ENCODE measurements at regions not wholly inside any gene's neighbourhood (a gene's known extent, or its start where the extent isn't known, plus 50 kb on each side); places are given as distances from the start of the nearest gene placed in this dataset.
A peak's percentile ranks its signal among the peaks of the same experiment; 100 is the strongest.
"Not testable (repeated sequence)": the region's sequence is repeated elsewhere in the genome, so short reads cannot be mapped to it uniquely, and the experiment has no call there.

DNA sequence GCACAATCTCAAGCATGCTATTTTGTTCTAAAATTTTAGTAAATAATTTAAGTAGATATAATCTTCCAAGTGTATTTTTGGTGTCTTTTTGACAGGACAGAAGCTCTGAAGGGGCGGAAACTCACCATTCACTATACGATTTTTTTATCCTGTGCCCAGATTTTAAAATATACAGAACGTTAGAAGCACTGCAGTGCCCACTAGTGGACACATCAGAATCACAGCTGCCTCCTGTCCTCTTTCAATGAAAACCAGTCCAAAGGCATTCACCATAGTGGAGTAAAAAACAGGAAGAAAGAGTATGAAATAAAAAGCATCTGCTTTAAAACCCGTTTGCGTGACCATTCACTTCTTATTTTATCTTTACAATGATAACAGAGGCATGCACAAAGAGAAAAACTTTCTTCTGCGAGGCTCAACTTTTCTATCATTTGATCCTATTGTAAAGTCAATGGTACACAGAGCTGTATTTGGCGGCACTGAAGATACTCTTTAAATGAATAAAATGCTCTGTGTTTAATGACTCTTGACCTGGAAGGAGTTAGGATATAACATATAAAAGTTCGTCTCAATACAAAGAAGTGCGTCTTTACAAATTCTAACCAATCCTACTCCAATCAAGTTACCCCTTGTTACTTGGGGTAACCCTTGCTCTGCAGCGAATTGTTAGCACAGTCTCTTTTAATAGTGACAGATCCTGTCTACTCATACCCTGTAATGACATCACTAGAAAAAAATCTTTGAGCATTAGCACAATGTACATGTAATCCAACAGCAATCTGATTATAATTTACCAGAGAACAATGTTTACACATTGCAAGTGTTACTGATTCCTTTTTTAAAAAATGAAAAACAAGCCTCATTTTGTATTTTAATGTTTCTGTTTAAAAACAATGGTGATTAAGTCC, 339.8 kb upstream of the PSMD7 start:
- DNase-seq (ENCODE audit: extremely low read depth, low read depth) = peak; percentile 54
- TF ChIP-seq, protein P1, sequence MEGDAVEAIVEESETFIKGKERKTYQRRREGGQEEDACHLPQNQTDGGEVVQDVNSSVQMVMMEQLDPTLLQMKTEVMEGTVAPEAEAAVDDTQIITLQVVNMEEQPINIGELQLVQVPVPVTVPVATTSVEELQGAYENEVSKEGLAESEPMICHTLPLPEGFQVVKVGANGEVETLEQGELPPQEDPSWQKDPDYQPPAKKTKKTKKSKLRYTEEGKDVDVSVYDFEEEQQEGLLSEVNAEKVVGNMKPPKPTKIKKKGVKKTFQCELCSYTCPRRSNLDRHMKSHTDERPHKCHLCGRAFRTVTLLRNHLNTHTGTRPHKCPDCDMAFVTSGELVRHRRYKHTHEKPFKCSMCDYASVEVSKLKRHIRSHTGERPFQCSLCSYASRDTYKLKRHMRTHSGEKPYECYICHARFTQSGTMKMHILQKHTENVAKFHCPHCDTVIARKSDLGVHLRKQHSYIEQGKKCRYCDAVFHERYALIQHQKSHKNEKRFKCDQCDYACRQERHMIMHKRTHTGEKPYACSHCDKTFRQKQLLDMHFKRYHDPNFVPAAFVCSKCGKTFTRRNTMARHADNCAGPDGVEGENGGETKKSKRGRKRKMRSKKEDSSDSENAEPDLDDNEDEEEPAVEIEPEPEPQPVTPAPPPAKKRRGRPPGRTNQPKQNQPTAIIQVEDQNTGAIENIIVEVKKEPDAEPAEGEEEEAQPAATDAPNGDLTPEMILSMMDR (IDR thresholded peaks at IDR 0.05; ENCODE audit: low read depth, low read length, missing control alignments) = peak; percentile 88
- H3K4me3 ChIP-seq (replicated peaks; ENCODE audit: low read depth, low read length) = no peak overlapping the region

DNA sequence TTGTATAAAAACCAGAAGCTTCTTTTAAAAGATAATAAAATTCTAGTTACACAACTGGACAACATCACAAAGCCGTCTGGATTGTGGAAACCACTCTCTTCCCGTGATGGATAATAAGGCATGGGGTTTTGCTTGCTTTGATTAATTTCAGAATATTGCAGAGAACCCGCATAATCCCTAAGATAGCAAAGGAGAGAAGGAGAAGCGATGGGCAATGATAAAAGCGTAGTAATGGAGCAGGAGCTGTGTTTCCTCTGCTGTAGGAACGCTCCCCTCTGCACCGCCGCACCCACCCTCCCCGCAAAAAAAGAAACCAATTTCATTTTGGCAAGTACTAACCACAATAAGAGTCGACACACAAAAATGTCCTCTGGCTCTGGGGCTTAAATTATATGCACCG, 340.9 kb upstream of the PSMD7 start:
- no peak for DNase-seq (ENCODE audit: extremely low read depth, low read depth)
- no peak overlapping the region for H3K4me3 ChIP-seq (replicated peaks; ENCODE audit: low read depth, low read length)
- TF ChIP-seq, protein P1 (IDR thresholded peaks at IDR 0.05; ENCODE audit: low read depth, low read length, missing control alignments) = no peak

- TF ChIP-seq, protein P1 (IDR thresholded peaks at IDR 0.05; ENCODE audit: low read depth, low read length, missing control alignments) = no peak
These were observed 341.4 kb upstream of the PSMD7 start for GRCh38 chr16:73955255-73955654.

DNA sequence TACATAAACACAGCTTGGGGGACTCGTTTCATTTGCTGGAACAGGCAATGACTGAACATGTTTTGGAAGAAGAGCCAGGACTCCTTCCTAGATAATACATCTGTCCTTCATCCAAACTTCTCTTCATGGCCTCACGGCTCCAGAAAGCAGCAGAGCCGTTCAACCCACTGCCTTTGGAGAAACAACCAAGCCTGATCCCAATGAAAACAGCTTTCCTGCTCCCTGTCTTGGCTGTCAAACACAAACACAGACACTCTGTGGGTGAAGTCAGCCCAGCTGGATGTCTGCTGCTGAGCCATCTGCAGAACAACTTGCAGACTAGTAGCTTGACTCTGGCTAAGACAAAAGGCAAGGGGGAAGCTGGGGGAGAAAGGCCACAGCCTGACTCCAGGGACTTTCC, 345.1 kb upstream of the PSMD7 start:
- TF ChIP-seq, protein P1 (IDR thresholded peaks at IDR 0.05; ENCODE audit: low read depth, low read length, missing control alignments) = no peak
- DNase-seq (ENCODE audit: extremely low read depth, low read depth) = no peak
- H3K4me3 ChIP-seq (replicated peaks; ENCODE audit: low read depth, low read length) = no peak overlapping the region

More at GRCh38 chr16:73955255-73955654, 341.4 kb upstream of the PSMD7 start:
- H3K4me3 ChIP-seq (replicated peaks; ENCODE audit: low read depth, low read length) = no peak overlapping the region
- no peak for DNase-seq (ENCODE audit: extremely low read depth, low read depth)

DNA sequence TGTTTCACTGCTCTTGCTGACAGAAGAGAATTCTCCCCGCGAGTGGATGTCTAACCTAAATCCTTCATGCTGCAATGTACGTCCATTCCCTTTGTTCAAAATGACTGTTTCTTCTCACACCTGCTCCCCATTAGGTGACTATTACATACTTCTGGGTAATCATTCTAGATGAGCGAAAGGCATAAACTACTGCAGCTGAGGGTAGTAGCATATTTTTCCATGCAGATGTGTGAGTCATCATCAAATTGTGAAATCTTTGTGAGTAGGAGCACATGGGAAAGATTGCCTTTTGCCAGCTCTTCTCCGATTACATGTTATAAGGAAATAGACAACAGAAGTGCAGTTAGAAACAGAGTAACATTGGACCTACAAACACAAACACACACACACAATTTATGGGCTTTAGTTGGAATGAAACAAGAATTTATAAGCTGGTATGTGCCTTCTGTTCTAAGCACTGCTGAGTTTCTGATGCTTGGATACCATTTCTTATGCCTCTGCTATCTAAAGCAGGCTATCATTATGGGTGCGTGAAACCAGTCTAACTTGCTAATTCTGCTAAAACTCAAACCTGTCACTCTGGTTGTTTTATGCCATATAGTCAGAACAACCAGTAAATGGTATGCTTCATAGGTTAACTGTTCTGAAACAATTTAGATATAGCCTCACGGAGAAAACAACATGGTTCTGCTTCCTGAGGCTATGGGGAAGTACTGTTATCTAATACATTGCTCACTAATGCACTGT, 346.9 kb upstream of the PSMD7 start:
- peak; percentile 97 for DNase-seq (ENCODE audit: extremely low read depth, low read depth)
- TF ChIP-seq, protein P1 (IDR thresholded peaks at IDR 0.05; ENCODE audit: low read depth, low read length, missing control alignments) = no peak
- no peak overlapping the region for H3K4me3 ChIP-seq (replicated peaks; ENCODE audit: low read depth, low read length)

GRCh38 chr16:73945631-73946030, 351.0 kb upstream of the PSMD7 start:
- DNase-seq (ENCODE audit: extremely low read depth, low read depth) = no peak
- TF ChIP-seq, protein P1 (IDR thresholded peaks at IDR 0.05; ENCODE audit: low read depth, low read length, missing control alignments) = no peak

DNA sequence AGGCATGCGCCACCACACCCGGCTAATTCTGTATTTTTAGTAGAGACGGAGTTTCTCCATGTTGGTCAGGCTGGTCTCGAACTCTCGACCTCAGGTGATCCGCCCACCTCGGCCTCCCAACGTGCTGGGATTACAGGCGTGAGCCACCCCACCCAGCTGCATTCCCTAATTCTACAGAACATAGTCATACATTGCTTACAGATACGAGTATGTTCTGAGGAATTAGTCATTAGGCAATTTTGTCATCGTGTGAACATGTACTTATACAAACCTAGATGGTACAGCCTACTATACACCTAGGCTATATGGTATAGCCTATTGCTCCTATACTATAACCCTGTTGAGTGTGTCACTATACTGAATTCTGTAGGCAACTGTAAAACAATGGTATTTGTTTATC, 353.4 kb upstream of the PSMD7 start:
- H3K4me3 ChIP-seq (replicated peaks; ENCODE audit: low read depth, low read length); DNase-seq (ENCODE audit: extremely low read depth, low read depth): not testable (repeated sequence)

More at GRCh38 chr16:73945631-73946030, 351.0 kb upstream of the PSMD7 start:
- H3K4me3 ChIP-seq (replicated peaks; ENCODE audit: low read depth, low read length) = no peak overlapping the region

GRCh38 chr16:73940786-73941185, 355.8 kb upstream of the PSMD7 start:
- DNase-seq (ENCODE audit: extremely low read depth, low read depth); H3K4me3 ChIP-seq (replicated peaks; ENCODE audit: low read depth, low read length): not testable (repeated sequence)

Data from HFF-Myc (cell line).